A673 (cell line): ENCODE measurements at regions not wholly inside any gene's neighbourhood (a gene's known extent, or its start where the extent isn't known, plus 50 kb on each side); places are given as distances from the start of the nearest gene placed in this dataset.

ENCODE experiments used
- BruUV-seq: library from RNA; stranded (reverse); fragments of 400-500 nt; replicated peaks from 2 replicates; lab custom pipeline; 2021; lab: Mats Ljungman, UMichigan
- CTCF ChIA-PET: fragments of 300-600 bp; sonication (Branson Sonifier 250); formaldehyde crosslinking; loops from one replicate; lab custom pipeline; 2022; ENCODE audit warnings: antibody characterized with exemption; lab: Charles Lee
- POLR2A ChIA-PET: fragments of 300-600 bp; sonication (Branson Sonifier 250); formaldehyde crosslinking; loops from one replicate; lab custom pipeline; 2022; ENCODE audit warnings: antibody characterized with exemption; ENCODE audit not compliant: low non-redundant PET; lab: Charles Lee
- DNase-seq: peaks from one replicate; pipeline ENCODE4 v3.0.0-alpha.2; 2015; ENCODE audit warnings: low spot score
- H3K27ac ChIP-seq: fragments of 200-600 bp; sonication (generic); 2 replicates; pipeline ENCODE4 v1.5.1; 2016; ENCODE audit warnings: mixed run types, low read depth, mild to moderate bottlenecking, mixed read lengths, antibody characterized with exemption, low read length; ENCODE audit not compliant: poor library complexity, severe bottlenecking
- H3K27me3 ChIP-seq: fragments of 200-600 bp; sonication (generic); replicated peaks from 2 replicates; pipeline ENCODE4 v1.6.1; 2017; ENCODE audit warnings: mixed run types, low read depth, mild to moderate bottlenecking, mixed read lengths, antibody characterized with exemption, low read length; ENCODE audit not compliant: insufficient read depth, poor library complexity
- H3K36me3 ChIP-seq: fragments of 200-600 bp; sonication (generic); 2 replicates; pipeline ENCODE4 v1.6.1; 2016; ENCODE audit warnings: mixed run types, mild to moderate bottlenecking, mixed read lengths, antibody characterized with exemption, low read length; ENCODE audit not compliant: insufficient read depth, poor library complexity, severe bottlenecking
- H3K4me1 ChIP-seq: fragments of 200-600 bp; sonication (generic); 2 replicates; pipeline ENCODE4 v1.6.1; 2017; ENCODE audit warnings: mixed run types, mild to moderate bottlenecking, mixed read lengths, antibody characterized with exemption, low read length; ENCODE audit not compliant: insufficient read depth, poor library complexity, severe bottlenecking
- H3K4me3 ChIP-seq: fragments of 200-600 bp; sonication (generic); 2 replicates; pipeline ENCODE4 v1.5.1; 2016; ENCODE audit warnings: low read depth, mixed run types, mild to moderate bottlenecking, mixed read lengths, low read length; ENCODE audit not compliant: poor library complexity, severe bottlenecking
- H3K9me3 ChIP-seq: fragments of 200-600 bp; sonication (generic); 2 replicates; pipeline ENCODE4 v1.6.1; 2016; ENCODE audit warnings: mixed run types, low read depth, mild to moderate bottlenecking, mixed read lengths, antibody characterized with exemption, low read length; ENCODE audit not compliant: poor library complexity, severe bottlenecking
- EZH2 ChIP-seq: fragments of 200-600 bp; sonication (generic); IDR thresholded peaks from 2 replicates; pipeline ENCODE4 v1.6.1; 2017; ENCODE audit warnings: borderline replicate concordance, low read depth, mild to moderate bottlenecking, mixed read lengths, antibody characterized with exemption, low read length; ENCODE audit not compliant: poor library complexity, severe bottlenecking
- intact Hi-C: fragments of 100-400 bp; cut with micrococcal nuclease; formaldehyde crosslinking; loops from one replicate; pipeline ENCODE4 v1.10.0; 2022; ENCODE audit not compliant: unreplicated experiment
- TF ChIP-seq, protein P1 (sequence below): fragments of 300-800, 200-600 bp; sonication (generic); conservative IDR thresholded peaks from 2 replicates; pipeline ENCODE4 v1.5.1; 2017; ENCODE audit warnings: low read depth, mild to moderate bottlenecking, antibody characterized with exemption, low read length, moderate library complexity, mixed read lengths

- ChIA-PET CTCF (no interaction called here), POLR2A (interaction anchor here (0.6 kb wide), 1 partner anchor 103 kb away, joined by 5 read pairs; no protein-coding TSS in a partner anchor)
- no peaks in the 10 kb centered on the region for H3K9me3 ChIP-seq
- TF ChIP-seq, protein P1, sequence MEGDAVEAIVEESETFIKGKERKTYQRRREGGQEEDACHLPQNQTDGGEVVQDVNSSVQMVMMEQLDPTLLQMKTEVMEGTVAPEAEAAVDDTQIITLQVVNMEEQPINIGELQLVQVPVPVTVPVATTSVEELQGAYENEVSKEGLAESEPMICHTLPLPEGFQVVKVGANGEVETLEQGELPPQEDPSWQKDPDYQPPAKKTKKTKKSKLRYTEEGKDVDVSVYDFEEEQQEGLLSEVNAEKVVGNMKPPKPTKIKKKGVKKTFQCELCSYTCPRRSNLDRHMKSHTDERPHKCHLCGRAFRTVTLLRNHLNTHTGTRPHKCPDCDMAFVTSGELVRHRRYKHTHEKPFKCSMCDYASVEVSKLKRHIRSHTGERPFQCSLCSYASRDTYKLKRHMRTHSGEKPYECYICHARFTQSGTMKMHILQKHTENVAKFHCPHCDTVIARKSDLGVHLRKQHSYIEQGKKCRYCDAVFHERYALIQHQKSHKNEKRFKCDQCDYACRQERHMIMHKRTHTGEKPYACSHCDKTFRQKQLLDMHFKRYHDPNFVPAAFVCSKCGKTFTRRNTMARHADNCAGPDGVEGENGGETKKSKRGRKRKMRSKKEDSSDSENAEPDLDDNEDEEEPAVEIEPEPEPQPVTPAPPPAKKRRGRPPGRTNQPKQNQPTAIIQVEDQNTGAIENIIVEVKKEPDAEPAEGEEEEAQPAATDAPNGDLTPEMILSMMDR, result no peak
- no peak for TF ChIP-seq EZH2
- no peaks in the 10 kb centered on the region for H3K27me3 ChIP-seq
- H3K4me3 ChIP-seq, result no peak overlapping the region
- intact Hi-C loops, result no loop called here
- no peak overlapping the region for H3K27ac ChIP-seq
- H3K36me3 ChIP-seq, result no peaks in the 10 kb centered on the region
- no peak for DNase-seq
- H3K4me1 ChIP-seq, result no peaks in the 10 kb centered on the region
- no TSS peak for BruUV-seq
Measured at GRCh38 chr12:124230117-124230757, 64.7 kb upstream of the RFLNA start.

DNA sequence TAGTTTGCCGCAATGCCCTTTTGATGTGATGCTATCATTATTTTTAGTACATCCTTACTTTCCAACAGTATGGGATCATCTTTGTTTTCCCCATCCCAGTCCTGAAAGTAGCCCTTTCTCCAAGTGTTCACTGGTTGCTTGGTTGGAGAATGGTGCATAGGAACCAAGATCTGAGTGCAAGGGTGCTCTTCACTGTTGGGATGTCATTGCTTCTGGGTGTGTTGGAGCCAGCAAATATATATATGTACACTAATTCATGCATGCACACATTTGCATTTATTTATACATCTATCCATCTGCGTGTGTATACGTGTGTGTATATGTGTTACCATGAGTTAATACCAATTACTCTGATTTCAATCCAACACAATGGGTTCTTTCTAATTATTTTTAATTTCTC lies 64.1 kb upstream of the RFLNA start:
- POLR2A ChIA-PET, result interaction anchor here (0.6 kb wide), 1 partner anchor 102 kb away, joined by 5 read pairs; no protein-coding TSS in a partner anchor
- no peaks in the 10 kb centered on the region for H3K27me3 ChIP-seq
- no peak for TF ChIP-seq EZH2
- TF ChIP-seq, protein P1, result no peak
- H3K4me3 ChIP-seq, result no peak overlapping the region
- no TSS peak for BruUV-seq
- no peaks in the 10 kb centered on the region for H3K36me3 ChIP-seq
- H3K4me1 ChIP-seq, result no peaks in the 10 kb centered on the region
- CTCF ChIA-PET, result no interaction called here
- no peak overlapping the region for H3K27ac ChIP-seq
- no peak for DNase-seq
- intact Hi-C loops, result no loop called here
- no peaks in the 10 kb centered on the region for H3K9me3 ChIP-seq

- no peaks in the 10 kb centered on the region for H3K9me3 ChIP-seq
- H3K4me1 ChIP-seq, result no peaks in the 10 kb centered on the region
- TF ChIP-seq, protein P1, result no peak
- TF ChIP-seq EZH2, result no peak
- intact Hi-C loops, result no loop called here
- ChIA-PET POLR2A (no interaction called here), CTCF (no interaction called here)
- no peaks in the 10 kb centered on the region for H3K27me3 ChIP-seq
- BruUV-seq, result no TSS peak
- DNase-seq, result no peak
- H3K4me3 ChIP-seq, result no peak overlapping the region
- no peak overlapping the region for H3K27ac ChIP-seq
- no peaks in the 10 kb centered on the region for H3K36me3 ChIP-seq
Measured at GRCh38 chr12:124231980-124232653, 62.8 kb upstream of the RFLNA start.
